ENCODE measurements at regions not wholly inside any gene's neighbourhood (a gene's known extent, or its start where the extent isn't known, plus 50 kb on each side); places are given as distances from the start of the nearest gene placed in this dataset.

DNA sequence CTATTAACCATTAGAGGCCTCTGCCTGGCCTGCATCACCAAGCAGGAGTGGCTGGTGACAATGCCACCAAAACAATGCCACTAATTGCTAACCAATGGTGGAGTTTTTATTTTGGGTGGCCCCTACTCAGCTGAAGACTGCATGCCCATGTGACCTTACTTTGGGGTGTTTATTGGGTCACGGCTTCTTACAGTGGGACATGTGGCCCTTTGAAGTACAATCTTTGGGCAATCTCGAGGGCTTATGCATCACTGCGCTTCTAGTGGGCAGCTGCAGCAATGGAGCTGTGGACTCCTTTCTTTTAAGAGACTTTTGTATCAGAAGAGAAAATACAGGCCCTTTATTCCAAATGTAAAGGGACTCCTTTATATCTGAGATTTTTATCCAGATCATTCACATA, 85.7 kb downstream of the IGLL5 start:
- H3K79me2 ChIP-seq (ENCODE audit: control insufficient read depth, insufficient read depth, low read length), result no peaks in the 10 kb centered on the region
- no peak overlapping the region for H3K27ac ChIP-seq (ENCODE audit: insufficient read depth, low read length)
- no peaks in the 10 kb centered on the region for H3K4me1 ChIP-seq (ENCODE audit: control insufficient read depth, extremely low read depth, insufficient read depth, low read length)
- DNase-seq (ENCODE audit: low read depth in 2 of 2), result no peak
- no peak overlapping the region for H3K4me3 ChIP-seq (replicated peaks in 1 of 4; ENCODE audit: control extremely low read depth in 1 of 4, insufficient read depth in 1 of 4, low read depth in 3 of 4, low read length in 4 of 4)
- H2AFZ ChIP-seq (ENCODE audit: low read length), result no peak overlapping the region
- no peak overlapping the region for H3K9ac ChIP-seq (ENCODE audit: insufficient read depth, low read length)
- H4K20me1 ChIP-seq (ENCODE audit: control insufficient read depth, extremely low read depth, insufficient read depth, low read length), result no peaks in the 10 kb centered on the region
- H3K4me2 ChIP-seq (ENCODE audit: extremely low read depth, insufficient read depth, low read length), result no peak overlapping the region
- no peaks in the 10 kb centered on the region for H3K9me3 ChIP-seq (ENCODE audit: control insufficient read depth, insufficient read depth, low read depth, low read length)
- no peaks in the 10 kb centered on the region for H3K36me3 ChIP-seq (ENCODE audit: control insufficient read depth, insufficient read depth, low read length)
- TF ChIP-seq EZH2 (IDR thresholded peaks at IDR 0.05; ENCODE audit: low read length, missing control alignments), result no peak
- TF ChIP-seq, protein P1, sequence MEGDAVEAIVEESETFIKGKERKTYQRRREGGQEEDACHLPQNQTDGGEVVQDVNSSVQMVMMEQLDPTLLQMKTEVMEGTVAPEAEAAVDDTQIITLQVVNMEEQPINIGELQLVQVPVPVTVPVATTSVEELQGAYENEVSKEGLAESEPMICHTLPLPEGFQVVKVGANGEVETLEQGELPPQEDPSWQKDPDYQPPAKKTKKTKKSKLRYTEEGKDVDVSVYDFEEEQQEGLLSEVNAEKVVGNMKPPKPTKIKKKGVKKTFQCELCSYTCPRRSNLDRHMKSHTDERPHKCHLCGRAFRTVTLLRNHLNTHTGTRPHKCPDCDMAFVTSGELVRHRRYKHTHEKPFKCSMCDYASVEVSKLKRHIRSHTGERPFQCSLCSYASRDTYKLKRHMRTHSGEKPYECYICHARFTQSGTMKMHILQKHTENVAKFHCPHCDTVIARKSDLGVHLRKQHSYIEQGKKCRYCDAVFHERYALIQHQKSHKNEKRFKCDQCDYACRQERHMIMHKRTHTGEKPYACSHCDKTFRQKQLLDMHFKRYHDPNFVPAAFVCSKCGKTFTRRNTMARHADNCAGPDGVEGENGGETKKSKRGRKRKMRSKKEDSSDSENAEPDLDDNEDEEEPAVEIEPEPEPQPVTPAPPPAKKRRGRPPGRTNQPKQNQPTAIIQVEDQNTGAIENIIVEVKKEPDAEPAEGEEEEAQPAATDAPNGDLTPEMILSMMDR (conservative IDR thresholded peaks at IDR 0.05 in 1 of 2, IDR thresholded peaks at IDR 0.05 in 1 of 2; ENCODE audit: low read depth in 1 of 2, low read length in 2 of 2), result no peak
- no peaks in the 10 kb centered on the region for H3K27me3 ChIP-seq (ENCODE audit: control insufficient read depth, insufficient read depth, low read length)

DNA sequence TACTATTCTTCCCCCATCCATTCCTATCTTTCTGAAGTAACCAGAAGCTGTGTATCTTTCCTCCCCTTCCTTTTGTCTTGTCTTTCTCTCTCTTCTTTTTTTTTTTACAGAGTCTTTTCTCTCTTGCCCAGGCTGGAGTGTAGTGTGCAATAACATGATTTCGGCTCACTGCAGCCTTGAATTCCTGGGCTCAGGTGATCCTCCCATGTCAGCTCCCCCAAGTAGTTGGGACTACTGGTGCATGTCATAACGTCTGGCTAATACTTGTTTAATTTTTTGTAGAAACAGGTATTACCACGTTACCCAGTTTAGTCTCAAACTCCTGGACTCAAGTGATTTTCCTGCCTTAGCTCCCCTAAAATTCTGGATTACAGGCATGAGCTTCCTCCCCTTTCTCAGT, 86.5 kb downstream of the IGLL5 start:
- Histone ChIP-seq H3K27ac (ENCODE audit: insufficient read depth, low read length) (no peak overlapping the region), H3K27me3 (ENCODE audit: control insufficient read depth, insufficient read depth, low read length) (no peaks in the 10 kb centered on the region), H3K79me2 (ENCODE audit: control insufficient read depth, insufficient read depth, low read length) (no peaks in the 10 kb centered on the region), H3K9me3 (ENCODE audit: control insufficient read depth, insufficient read depth, low read depth, low read length) (no peaks in the 10 kb centered on the region), H3K4me2 (ENCODE audit: extremely low read depth, insufficient read depth, low read length) (no peak overlapping the region), H4K20me1 (ENCODE audit: control insufficient read depth, extremely low read depth, insufficient read depth, low read length) (no peaks in the 10 kb centered on the region), H2AFZ (ENCODE audit: low read length) (no peak overlapping the region), H3K9ac (ENCODE audit: insufficient read depth, low read length) (no peak overlapping the region), H3K4me3 (replicated peaks in 1 of 4; ENCODE audit: control extremely low read depth in 1 of 4, insufficient read depth in 1 of 4, low read depth in 3 of 4, low read length in 4 of 4) (no peak overlapping the region), H3K36me3 (ENCODE audit: control insufficient read depth, insufficient read depth, low read length) (no peaks in the 10 kb centered on the region), H3K4me1 (ENCODE audit: control insufficient read depth, extremely low read depth, insufficient read depth, low read length) (no peaks in the 10 kb centered on the region)
- TF ChIP-seq, protein P1 (conservative IDR thresholded peaks at IDR 0.05 in 1 of 2, IDR thresholded peaks at IDR 0.05 in 1 of 2; ENCODE audit: low read depth in 1 of 2, low read length in 2 of 2), result no peak
- no peak for TF ChIP-seq EZH2 (IDR thresholded peaks at IDR 0.05; ENCODE audit: low read length, missing control alignments)
- no peak for DNase-seq (ENCODE audit: low read depth in 2 of 2)

DNA sequence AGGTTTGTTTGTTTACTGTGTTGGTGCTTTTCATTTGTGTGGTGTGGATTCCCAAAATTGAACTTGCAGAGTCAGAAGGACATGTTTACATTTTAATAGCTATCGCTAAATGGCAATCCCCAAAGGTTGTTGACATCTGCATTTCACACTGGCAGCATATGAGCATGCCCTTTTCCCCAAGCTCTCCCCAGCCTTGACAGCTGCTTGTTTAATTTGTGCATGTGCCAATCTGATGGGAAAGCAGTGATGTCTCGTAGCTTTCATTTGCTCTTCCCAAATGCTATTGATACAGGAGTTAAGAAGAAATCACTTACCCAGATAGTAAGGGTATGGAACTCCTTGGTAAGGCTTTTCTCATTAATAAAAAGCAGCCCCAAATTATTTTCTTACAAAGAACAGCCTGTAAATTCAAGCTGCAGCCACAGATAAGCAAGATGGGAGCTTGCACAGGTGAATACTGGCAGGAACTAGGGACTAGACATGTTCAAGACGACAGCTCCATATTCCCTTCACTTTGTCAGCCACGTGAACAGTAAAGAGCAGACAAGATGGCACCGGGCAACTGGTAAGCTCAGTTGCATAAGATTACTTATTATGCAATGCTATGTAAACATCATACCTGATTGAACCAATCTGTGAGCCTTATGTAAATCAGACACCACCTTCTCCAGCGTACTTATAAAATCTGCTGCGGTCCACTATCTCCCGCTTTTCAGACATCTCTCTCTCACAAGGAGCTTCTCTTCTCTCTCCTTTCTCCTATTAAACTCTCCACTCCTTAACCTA, 87.4 kb downstream of the IGLL5 start:
- H2AFZ ChIP-seq (ENCODE audit: low read length), result no peak overlapping the region
- H3K27me3 ChIP-seq (ENCODE audit: control insufficient read depth, insufficient read depth, low read length), result no peaks in the 10 kb centered on the region
- H3K9ac ChIP-seq (ENCODE audit: insufficient read depth, low read length), result no peak overlapping the region
- no peaks in the 10 kb centered on the region for H3K4me1 ChIP-seq (ENCODE audit: control insufficient read depth, extremely low read depth, insufficient read depth, low read length)
- H3K4me3 ChIP-seq (replicated peaks in 1 of 4; ENCODE audit: control extremely low read depth in 1 of 4, insufficient read depth in 1 of 4, low read depth in 3 of 4, low read length in 4 of 4), result no peak overlapping the region
- no peaks in the 10 kb centered on the region for H3K36me3 ChIP-seq (ENCODE audit: control insufficient read depth, insufficient read depth, low read length)
- H3K9me3 ChIP-seq (ENCODE audit: control insufficient read depth, insufficient read depth, low read depth, low read length), result no peaks in the 10 kb centered on the region
- H3K4me2 ChIP-seq (ENCODE audit: extremely low read depth, insufficient read depth, low read length), result no peak overlapping the region
- TF ChIP-seq, protein P1 (conservative IDR thresholded peaks at IDR 0.05 in 1 of 2, IDR thresholded peaks at IDR 0.05 in 1 of 2; ENCODE audit: low read depth in 1 of 2, low read length in 2 of 2), result no peak
- TF ChIP-seq EZH2 (IDR thresholded peaks at IDR 0.05; ENCODE audit: low read length, missing control alignments), result no peak
- no peaks in the 10 kb centered on the region for H4K20me1 ChIP-seq (ENCODE audit: control insufficient read depth, extremely low read depth, insufficient read depth, low read length)
- H3K79me2 ChIP-seq (ENCODE audit: control insufficient read depth, insufficient read depth, low read length), result no peaks in the 10 kb centered on the region
- no peak overlapping the region for H3K27ac ChIP-seq (ENCODE audit: insufficient read depth, low read length)
- DNase-seq (ENCODE audit: low read depth in 2 of 2), result no peak

All from fibroblast of lung (primary cell).